Small intestine (tissue), 7 donors: ENCODE measurements at regions not wholly inside any gene's neighbourhood (a gene's known extent, or its start where the extent isn't known, plus 50 kb on each side); places are given as distances from the start of the nearest gene placed in this dataset.

Experiments
- DNase-seq, 2 donors: peaks; one replicate each; pipeline versions ENCODE4 v3.0.0 to v3.0.0-alpha.2; 2013
- FAIRE-seq: peaks from 2 replicates; lab custom pipeline; 2012; peaks lifted over from hg19 to GRCh38; lab: Jason Lieb, UNC
- H3K27ac ChIP-seq, 3 donors: one replicate each; pipeline ENCODE4 v1.5.1; 2013; ENCODE audit warnings: low read length in 2 of 3, mild to moderate bottlenecking in 2 of 3, control low read depth in 1 of 3, inconsistent platforms in 1 of 3, low read depth in 1 of 3, moderate library complexity in 1 of 3
- H3K27me3 ChIP-seq, 3 donors: one replicate each; pipeline ENCODE4 v1.6.1; 2013; ENCODE audit warnings: low read length in 3 of 3, inconsistent platforms in 1 of 3; ENCODE audit not compliant: control insufficient read depth in 3 of 3, insufficient read depth in 3 of 3
- H3K36me3 ChIP-seq, 3 donors: one replicate each; pipeline ENCODE4 v1.6.1; 2013; ENCODE audit warnings: low read length in 3 of 3, inconsistent platforms in 1 of 3, low read depth in 1 of 3, mild to moderate bottlenecking in 1 of 3, moderate library complexity in 1 of 3; ENCODE audit not compliant: control insufficient read depth in 3 of 3, insufficient read depth in 2 of 3
- H3K4me1 ChIP-seq, 3 donors: one replicate each; pipeline ENCODE4 v1.6.1; 2013; ENCODE audit warnings: low read length in 2 of 3, inconsistent platforms in 1 of 3, low read depth in 1 of 3, mild to moderate bottlenecking in 1 of 3, moderate library complexity in 1 of 3; ENCODE audit not compliant: control insufficient read depth in 3 of 3, insufficient read depth in 2 of 3
- H3K4me3 ChIP-seq, 3 donors: one replicate each; pipeline ENCODE4 v1.5.1; 2013; ENCODE audit warnings: low read length in 3 of 3, control low read depth in 1 of 3, inconsistent platforms in 1 of 3, low read depth in 1 of 3, mild to moderate bottlenecking in 1 of 3, moderate library complexity in 1 of 3
- H3K9me3 ChIP-seq, 2 donors: one replicate each; pipeline ENCODE4 v1.6.1; 2013; ENCODE audit warnings: low read depth in 1 of 2, low read length in 1 of 2; ENCODE audit not compliant: control insufficient read depth in 2 of 2, insufficient read depth in 1 of 2
- WGBS, 3 donors: extraction: QIAGEN DNeasy Blood & Tissue Kit; methylation state at CpG; one replicate each; pipeline ENCODE4 v1.1.7; 2013; 5-methylcytosine and 5-hydroxymethylcytosine counted together
- donor health status: healthy with polysubstance abuse.
- donor health status: control.
- donor health status: control.
- donor health status: Bipolar disorder and iron deficiency.
- donor health status: healthy.

DNA sequence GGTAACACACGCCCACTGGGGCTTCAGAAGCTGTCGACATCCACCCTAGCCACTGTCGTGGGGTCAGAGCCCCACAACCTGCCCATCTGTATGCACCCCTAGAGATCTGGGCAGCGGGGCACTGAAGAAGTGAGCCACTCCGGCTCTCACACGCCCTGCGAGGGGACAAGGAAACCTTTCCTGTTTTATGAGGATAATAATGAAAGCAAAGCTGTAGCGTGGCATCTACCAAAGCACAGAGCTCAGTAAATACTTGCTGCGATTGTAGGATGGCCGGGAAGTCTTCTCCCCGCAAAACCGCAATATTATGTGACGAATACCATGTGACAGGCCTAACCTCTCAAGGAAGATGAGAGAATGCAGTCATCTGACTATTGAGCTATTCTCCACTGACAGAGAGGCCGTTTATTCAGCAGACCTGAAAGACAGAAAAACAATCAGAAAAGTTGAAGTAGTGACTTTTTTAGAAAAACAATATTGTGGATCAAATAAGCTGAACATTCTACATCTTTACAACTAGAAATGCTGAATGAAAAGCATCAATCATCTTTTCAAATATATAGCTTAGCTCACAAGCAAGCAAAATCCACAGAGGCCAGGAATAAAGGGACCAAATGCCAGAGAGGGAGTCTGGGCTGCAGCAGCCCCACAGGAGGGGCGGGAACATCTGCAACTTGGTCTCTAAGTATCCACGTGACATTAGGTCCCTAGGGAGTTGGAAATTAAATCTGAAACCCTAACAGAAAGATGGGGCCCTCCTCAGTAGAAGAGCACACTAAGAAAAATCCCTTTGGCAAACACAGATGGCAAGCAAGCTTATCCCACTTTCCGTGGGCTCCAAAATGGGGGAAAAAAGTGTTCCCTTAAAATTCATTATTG is 207.8 kb downstream of the TTLL2 start:
- 88 to 91% (median 89%) methylated on average over 17 of the region's 17 CpGs for WGBS, 3 donors
- DNase-seq = no peak
- FAIRE-seq = no peak
- Histone ChIP-seq H3K9me3 (peaks cover 0 to 11% of the 10 kb centered on the region in 2 donors), H3K27ac (no peak overlapping the region), H3K27me3 (no peaks in the 10 kb centered on the region), H3K4me1 (no peaks in the 10 kb centered on the region), H3K4me3 (no peak overlapping the region), H3K36me3 (no peaks in the 10 kb centered on the region)

- no peak for FAIRE-seq
- DNase-seq = peak; percentile 39 to 54
- Histone ChIP-seq H3K27ac (no peak overlapping the region), H3K36me3 (no peaks in the 10 kb centered on the region), H3K4me3 (no peak overlapping the region), H3K4me1 (no peaks in the 10 kb centered on the region), H3K9me3 (peaks cover 0 to 11% of the 10 kb centered on the region in 2 donors), H3K27me3 (no peaks in the 10 kb centered on the region)
- WGBS, 3 donors = 14 to 40% (median 29%) methylated on average over 5 of the region's 5 CpGs
Measured at GRCh38 chr6:167533851-167534250, 209.0 kb downstream of the TTLL2 start.

DNA sequence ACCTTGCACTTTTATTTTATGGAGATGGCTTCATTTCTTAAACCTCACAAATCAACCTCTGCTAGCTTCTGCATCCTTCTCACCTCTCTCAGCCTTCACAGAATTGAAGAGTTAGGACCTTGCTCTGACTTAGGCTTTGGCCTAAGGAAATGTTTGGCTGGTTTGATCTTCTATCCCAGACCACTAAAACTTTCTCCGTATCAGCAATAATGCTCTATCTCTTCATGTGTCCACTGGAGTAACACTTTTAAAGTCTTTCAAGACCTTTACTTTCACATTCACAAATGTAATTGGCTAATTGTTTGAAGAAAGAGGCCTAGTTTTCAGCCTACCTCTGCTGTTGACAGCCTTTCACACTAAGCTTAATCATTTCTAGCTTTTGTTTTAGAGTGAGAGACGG is 212.9 kb downstream of the TTLL2 start:
- DNase-seq (no peak), FAIRE-seq (no peak)
- Histone ChIP-seq H3K27ac (no peak overlapping the region), H3K4me1 (no peaks in the 10 kb centered on the region), H3K9me3 (peaks cover 0 to 13% of the 10 kb centered on the region in 2 donors), H3K4me3 (no peak overlapping the region), H3K36me3 (no peaks in the 10 kb centered on the region), H3K27me3 (no peaks in the 10 kb centered on the region)
- 50 to 86% (median 85%) methylated on average over 2 of the region's 2 CpGs for WGBS, 3 donors

GRCh38 chr6:167538746-167539145 is 213.9 kb downstream of the TTLL2 start:
- Histone ChIP-seq H3K9me3 (peaks cover 0 to 13% of the 10 kb centered on the region in 2 donors), H3K4me1 (no peaks in the 10 kb centered on the region), H3K36me3 (no peaks in the 10 kb centered on the region), H3K4me3 (no peak overlapping the region), H3K27ac (no peak overlapping the region), H3K27me3 (no peaks in the 10 kb centered on the region)
- DNase-seq = no peak
- 60 to 71% (median 67%) methylated on average over 4 of the region's 4 CpGs for WGBS, 3 donors
- FAIRE-seq = no peak

- H3K4me1 ChIP-seq = no peaks in the 10 kb centered on the region
- H3K36me3 ChIP-seq = no peaks in the 10 kb centered on the region
- peaks cover 0 to 11% of the 10 kb centered on the region in 2 donors for H3K9me3 ChIP-seq
- no peaks in the 10 kb centered on the region for H3K27me3 ChIP-seq
- no peak for FAIRE-seq
- H3K4me3 ChIP-seq = no peak overlapping the region
- no peak overlapping the region for H3K27ac ChIP-seq
- WGBS, 3 donors = 89 to 94% (median 93%) methylated on average over 7 of the region's 7 CpGs
- DNase-seq = no peak
Measured at GRCh38 chr6:167540796-167541195, 215.9 kb downstream of the TTLL2 start.

DNA sequence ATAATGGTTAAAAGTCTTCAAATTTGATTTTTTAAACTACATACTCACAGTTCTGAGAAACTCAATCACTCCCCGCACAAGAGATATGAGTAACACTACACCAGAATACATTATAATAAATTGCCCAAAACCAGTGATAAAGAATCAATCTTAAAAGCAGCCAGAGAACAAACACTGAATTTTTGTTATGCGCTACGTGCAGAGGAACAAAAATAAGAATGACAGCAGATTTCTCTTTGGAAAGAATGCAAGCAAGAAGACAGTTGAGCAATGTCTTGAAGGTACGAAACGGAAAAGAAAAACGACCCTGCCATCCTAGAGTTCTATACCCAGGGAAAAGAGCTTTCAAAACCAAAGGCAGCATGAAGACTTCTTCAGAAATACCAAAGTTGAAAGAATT is 216.7 kb downstream of the TTLL2 start:
- H3K4me3 ChIP-seq = no peak overlapping the region
- peaks cover 0 to 11% of the 10 kb centered on the region in 2 donors for H3K9me3 ChIP-seq
- no peaks in the 10 kb centered on the region for H3K36me3 ChIP-seq
- WGBS, 3 donors = 90 to 93% (median 92%) methylated on average over 6 of the region's 6 CpGs
- no peaks in the 10 kb centered on the region for H3K4me1 ChIP-seq
- no peak overlapping the region for H3K27ac ChIP-seq
- H3K27me3 ChIP-seq = no peaks in the 10 kb centered on the region
- no peak for FAIRE-seq
- no peak for DNase-seq

GRCh38 chr6:167543602-167544497 is 219.0 kb downstream of the TTLL2 start:
- WGBS, 3 donors = 57 to 82% (median 62%) methylated on average over 16 of the region's 16 CpGs
- DNase-seq = no peak
- no peaks in the 10 kb centered on the region for H3K27me3 ChIP-seq
- H3K27ac ChIP-seq = peak overlapping the region in 1 of 3 donors; percentile 19
- H3K36me3 ChIP-seq = no peaks in the 10 kb centered on the region
- H3K4me1 ChIP-seq = no peaks in the 10 kb centered on the region
- no peak overlapping the region for H3K4me3 ChIP-seq
- FAIRE-seq = no peak
- peaks cover 0 to 11% of the 10 kb centered on the region in 2 donors for H3K9me3 ChIP-seq

DNA sequence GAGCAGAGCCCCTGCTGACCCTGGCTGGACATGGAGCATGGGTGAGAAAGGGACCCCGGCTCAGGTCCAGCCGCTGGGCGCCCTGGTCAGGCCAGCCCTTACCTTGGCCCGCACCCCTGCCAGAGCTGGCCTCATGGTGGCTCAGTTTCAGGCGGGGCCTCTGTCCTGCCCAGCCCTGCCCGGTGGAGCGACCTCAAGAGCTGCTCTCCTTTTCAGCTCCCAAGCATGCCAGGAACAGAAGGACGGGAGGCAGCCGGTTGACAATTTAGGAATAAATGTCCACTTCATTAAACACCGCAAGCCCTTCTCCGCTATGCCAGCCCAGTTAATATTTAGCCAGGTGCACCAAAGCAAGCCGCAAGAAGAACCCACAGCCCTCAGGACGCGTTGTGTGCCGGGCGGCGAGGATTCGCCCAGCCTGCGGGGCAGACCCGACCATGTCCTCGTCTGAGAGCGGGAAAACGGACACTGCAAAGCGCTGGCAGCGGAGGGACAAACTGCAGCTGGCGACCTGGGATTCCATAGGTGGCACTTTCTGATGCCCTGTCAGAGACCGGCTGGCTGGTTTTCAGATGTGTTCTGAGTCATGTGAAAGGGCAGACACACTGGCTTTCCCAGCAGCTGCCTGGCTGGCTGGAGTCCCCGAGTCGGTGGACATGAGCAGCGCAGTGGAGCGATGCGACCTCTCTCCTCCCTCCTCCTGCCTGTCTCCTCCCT is 221.9 kb downstream of the TTLL2 start:
- DNase-seq (no peak), FAIRE-seq (no peak)
- peaks cover 0 to 10% (median 0%) of the 10 kb centered on the region in 3 donors for H3K4me1 ChIP-seq
- no peaks in the 10 kb centered on the region for H3K27me3 ChIP-seq
- WGBS, 3 donors = 86 to 95% (median 87%) methylated on average over 29 to 32 of the region's 32 CpGs
- no peak overlapping the region for H3K27ac ChIP-seq
- no peak overlapping the region for H3K4me3 ChIP-seq
- H3K9me3 ChIP-seq = no peaks in the 10 kb centered on the region
- H3K36me3 ChIP-seq = no peaks in the 10 kb centered on the region
